WTC11 (cell line): ENCODE measurements at regions not wholly inside any gene's neighbourhood (a gene's known extent, or its start where the extent isn't known, plus 50 kb on each side); places are given as distances from the start of the nearest gene placed in this dataset.

ENCODE experiments used
- ATAC-seq: fragments of 200-7000 bp; cut with Tn5 transposase; 2 replicates; pipeline ENCODE4 v1.10.0; 2021; ENCODE audit warnings: mild to moderate bottlenecking, moderate library complexity
- CTCF ChIA-PET: fragments of 300-600 bp; sonication (Branson Sonifier 250); formaldehyde crosslinking; loops from one replicate; lab custom pipeline; 2021; ENCODE audit warnings: antibody characterized with exemption; lab: Charles Lee
- POLR2A ChIA-PET: fragments of 350-600 bp; sonication (Branson Sonifier 250); formaldehyde crosslinking; loops from one replicate; lab custom pipeline; 2021; ENCODE audit warnings: antibody characterized with exemption; lab: Charles Lee
- DNase-seq: peaks from one replicate; pipeline ENCODE4 v3.0.0; 2021; ENCODE audit warnings: low spot score
- H3K27ac Mint-ChIP-seq: 2 replicates; pipeline ENCODE4 v1.8.0; 2021; ENCODE audit warnings: mixed read lengths
- H3K27me3 Mint-ChIP-seq: 2 replicates; pipeline ENCODE4 v1.8.0; 2021; ENCODE audit warnings: low read depth, mild to moderate bottlenecking, moderate library complexity, mixed read lengths
- H3K36me3 Mint-ChIP-seq: 2 replicates; pipeline ENCODE4 v1.8.0; 2021; ENCODE audit warnings: mixed read lengths
- H3K4me1 Mint-ChIP-seq: 2 replicates; pipeline ENCODE4 v1.8.0; 2022; ENCODE audit warnings: mixed read lengths
- H3K4me3 Mint-ChIP-seq: 2 replicates; pipeline ENCODE4 v1.8.0; 2021; ENCODE audit warnings: mild to moderate bottlenecking, moderate library complexity, mixed read lengths
- H3K9me3 Mint-ChIP-seq: 2 replicates; pipeline ENCODE4 v1.8.0; 2021; ENCODE audit warnings: mixed read lengths
- AR ChIP-seq: fragments of 250-450 bp; sonication (Bioruptor Pico); IDR thresholded peaks from 2 replicates; pipeline ENCODE4 v1.9.0; 2021; ENCODE audit warnings: mild to moderate bottlenecking
- ATF3 ChIP-seq: sonication (generic); formaldehyde crosslinking; conservative IDR thresholded peaks from 2 replicates; pipeline ENCODE4 v1.8.1; 2022; ENCODE audit warnings: mild to moderate bottlenecking, missing genetic modification reagents
- E2F4 ChIP-seq: sonication (generic); formaldehyde crosslinking; IDR thresholded peaks from 2 replicates; pipeline ENCODE4 v1.8.1; 2022; ENCODE audit warnings: low read depth, mild to moderate bottlenecking, moderate library complexity, missing genetic modification reagents, borderline replicate concordance
- IRF1 ChIP-seq: sonication (generic); formaldehyde crosslinking; IDR thresholded peaks from 2 replicates; pipeline ENCODE4 v1.8.0; 2023; ENCODE audit warnings: missing genetic modification reagents
- JAZF1 ChIP-seq: fragments of 250-450 bp; sonication (Bioruptor Pico); IDR thresholded peaks from 2 replicates; pipeline ENCODE4 v1.9.0; 2021; ENCODE audit warnings: moderate library complexity, mild to moderate bottlenecking, inconsistent platforms
- NFE2L1 ChIP-seq: sonication (generic); formaldehyde crosslinking; IDR thresholded peaks from 2 replicates; pipeline ENCODE4 v1.8.1; 2023; ENCODE audit warnings: missing genetic modification reagents
- SMAD3 ChIP-seq: sonication (generic); formaldehyde crosslinking; IDR thresholded peaks from 2 replicates; pipeline ENCODE4 v1.8.0; 2022; ENCODE audit warnings: missing genetic modification reagents, mild to moderate bottlenecking, borderline replicate concordance
- SOX15 ChIP-seq: fragments of 250-450 bp; sonication (Bioruptor Pico); IDR thresholded peaks from 2 replicates; pipeline ENCODE4 v1.9.0; 2021; ENCODE audit warnings: mild to moderate bottlenecking
- TCF7 ChIP-seq: sonication (generic); formaldehyde crosslinking; IDR thresholded peaks from 2 replicates; pipeline ENCODE4 v1.8.0; 2022; ENCODE audit warnings: mild to moderate bottlenecking, low read depth, missing genetic modification reagents, moderate library complexity
- TP53 ChIP-seq: sonication (generic); formaldehyde crosslinking; IDR thresholded peaks from 2 replicates; pipeline ENCODE4 v1.8.1; 2023; ENCODE audit warnings: mild to moderate bottlenecking, missing genetic modification reagents
- USF1 ChIP-seq: sonication (generic); formaldehyde crosslinking; IDR thresholded peaks from 2 replicates; pipeline ENCODE4 v1.8.0; 2022; ENCODE audit warnings: mild to moderate bottlenecking, missing genetic modification reagents
- ZBTB43 ChIP-seq: sonication (generic); formaldehyde crosslinking; IDR thresholded peaks from 2 replicates; pipeline ENCODE4 v1.8.1; 2023; ENCODE audit warnings: mild to moderate bottlenecking, missing genetic modification reagents
- ZNF232 ChIP-seq: sonication (generic); formaldehyde crosslinking; IDR thresholded peaks from 2 replicates; pipeline ENCODE4 v1.8.0; 2022; ENCODE audit warnings: mild to moderate bottlenecking, missing genetic modification reagents
- ZNF263 ChIP-seq: sonication (generic); formaldehyde crosslinking; IDR thresholded peaks from 2 replicates; pipeline ENCODE4 v1.8.1; 2022; ENCODE audit warnings: low read depth, mild to moderate bottlenecking, moderate library complexity, missing genetic modification reagents
- ZNF281 ChIP-seq: sonication (generic); formaldehyde crosslinking; IDR thresholded peaks from 2 replicates; pipeline ENCODE4 v1.8.0; 2023; ENCODE audit warnings: mild to moderate bottlenecking, missing genetic modification reagents
- ZNF425 ChIP-seq: fragments of 250-450 bp; sonication (Bioruptor Pico); conservative IDR thresholded peaks from 2 replicates; pipeline ENCODE4 v1.9.0; 2021; ENCODE audit warnings: mild to moderate bottlenecking
- ZNF512 ChIP-seq: sonication (generic); formaldehyde crosslinking; IDR thresholded peaks from 2 replicates; pipeline ENCODE4 v1.8.1; 2022; ENCODE audit warnings: missing genetic modification reagents, borderline replicate concordance
- ZSCAN18 ChIP-seq: fragments of 250-450 bp; sonication (Bioruptor Pico); IDR thresholded peaks from 2 replicates; pipeline ENCODE4 v2.1.2; 2022; ENCODE audit warnings: mild to moderate bottlenecking, moderate library complexity

- Mint-ChIP-seq H3K27me3 (no peaks in the 10 kb centered on the region), H3K4me3 (no peak overlapping the region), H3K4me1 (peaks cover 3% of the 10 kb centered on the region; the same call in 1 of the 2 replicates), H3K27ac (no peak overlapping the region), H3K9me3 (peaks cover 40% of the 10 kb centered on the region), H3K36me3 (peaks cover 12% of the 10 kb centered on the region)
- ChIA-PET CTCF (no interaction called here), POLR2A (no interaction called here)
- ATAC-seq (no peak), DNase-seq (no peak)
- TF ChIP-seq USF1 (CRISPR knock-in tag) (no peak), ZBTB43 (CRISPR knock-in tag) (no peak), ZNF425 (CRISPR knock-in tag) (no peak), SMAD3 (CRISPR knock-in tag) (no peak), TP53 (CRISPR knock-in tag) (no peak), SOX15 (no peak), TCF7 (CRISPR knock-in tag) (no peak), AR (CRISPR knock-in tag) (no peak), ZNF232 (no peak), ZNF263 (CRISPR knock-in tag) (no peak), IRF1 (CRISPR knock-in tag) (no peak)
These were observed 1305.2 kb downstream of the SI start for GRCh38 chr3:163773136-163773535.

- no peak overlapping the region for H3K4me3 Mint-ChIP-seq
- peaks cover 20% of the 10 kb centered on the region for H3K9me3 Mint-ChIP-seq
- H3K27me3 Mint-ChIP-seq, result no peaks in the 10 kb centered on the region
- CTCF ChIA-PET, result no interaction called here
- POLR2A ChIA-PET, result no interaction called here
- no peak for DNase-seq
- H3K36me3 Mint-ChIP-seq, result no peaks in the 10 kb centered on the region; the same call in 1 of the 2 replicates
- H3K27ac Mint-ChIP-seq, result no peak overlapping the region
- ATAC-seq, result no peak
- no peaks in the 10 kb centered on the region for H3K4me1 Mint-ChIP-seq
- TF ChIP-seq TCF7 (CRISPR knock-in tag) (no peak), NFE2L1 (CRISPR knock-in tag) (no peak), ZNF281 (CRISPR knock-in tag) (no peak), ATF3 (CRISPR knock-in tag) (no peak), E2F4 (CRISPR knock-in tag) (no peak), ZSCAN18 (CRISPR knock-in tag) (no peak), JAZF1 (CRISPR knock-in tag) (no peak), ZNF512 (no peak)
These were observed 1310.2 kb downstream of the SI start for GRCh38 chr3:163768048-163768447.
